ENCODE measurements at regions not wholly inside any gene's neighbourhood (a gene's known extent, or its start where the extent isn't known, plus 50 kb on each side); places are given as distances from the start of the nearest gene placed in this dataset.

DNA sequence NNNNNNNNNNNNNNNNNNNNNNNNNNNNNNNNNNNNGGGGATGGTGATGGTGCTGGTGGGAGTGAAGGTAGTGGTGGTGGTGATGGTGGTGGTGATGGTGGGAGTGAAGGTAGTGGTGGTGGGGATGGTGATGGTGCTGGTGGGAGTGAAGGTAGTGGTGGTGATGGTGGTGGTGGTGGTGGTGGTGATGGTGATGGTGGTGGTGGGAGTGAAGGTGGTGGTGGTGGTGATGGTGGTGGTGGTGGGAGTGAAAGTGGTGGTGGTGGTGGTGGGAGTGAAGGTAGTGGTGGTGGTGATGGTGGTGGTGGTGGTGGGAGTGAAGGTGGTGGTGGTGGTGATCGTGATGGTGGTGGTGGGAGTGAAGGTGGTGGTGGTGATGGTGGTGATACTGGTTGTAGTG lies 93.6 kb downstream of the CRYAA start:
- no peak overlapping the region for H3K4me3 ChIP-seq (ENCODE audit: low read depth, low read length)
- 22% methylated on average over 1 of the region's 1 CpG for WGBS
- H3K36me3 ChIP-seq (ENCODE audit: insufficient read depth), result no peaks in the 10 kb centered on the region
- no peak for DNase-seq (ENCODE audit: extremely low spot score)
- H3K27ac ChIP-seq (ENCODE audit: low read depth), result no peak overlapping the region
- H3K4me1 ChIP-seq (ENCODE audit: insufficient read depth), result no peaks in the 10 kb centered on the region
